Esophagus squamous epithelium (tissue), 4 donors: ENCODE measurements at regions not wholly inside any gene's neighbourhood (a gene's known extent, or its start where the extent isn't known, plus 50 kb on each side); places are given as distances from the start of the nearest gene placed in this dataset.

Experiments used
- CTCF ChIP-seq, 6 experiments: fragments of 450-650 bp in 4 of 6; fragments of 200-600 bp in 2 of 6; sonication (generic) in 2 of 6; IDR thresholded peaks; one replicate each; pipeline ENCODE4 v1.5.1; 2016 to 2019; ENCODE audit warnings: antibody characterized with exemption in 6 of 6, mild to moderate bottlenecking in 4 of 6, moderate library complexity in 4 of 6
- POLR2A ChIP-seq, 4 donors: fragments of 450-650 bp; IDR thresholded peaks; one replicate each; pipeline ENCODE4 v1.6.1; 2017; ENCODE audit warnings: antibody characterized with exemption in 4 of 4, mild to moderate bottlenecking in 4 of 4, moderate library complexity in 3 of 4

DNA sequence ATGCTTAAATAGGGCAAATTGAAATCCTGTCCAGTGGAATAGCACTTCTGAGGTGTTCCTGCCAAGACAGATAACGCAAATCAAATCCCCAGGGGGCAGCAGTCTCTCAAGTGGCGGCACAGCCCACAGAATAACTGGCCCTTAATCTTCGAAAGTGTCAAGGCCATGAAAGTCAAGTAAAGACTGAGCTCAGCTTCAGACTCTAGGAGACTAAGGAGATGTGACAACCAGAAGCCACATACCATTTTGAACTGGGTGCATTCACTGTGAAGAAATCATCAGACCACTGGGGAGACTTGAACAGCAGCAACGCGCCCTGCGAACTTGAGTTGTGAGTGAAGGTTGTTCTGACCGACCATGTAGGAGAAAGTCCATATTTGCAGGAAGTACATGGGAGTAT lies 66.0 kb upstream of the ASAP2 start:
- no peak for TF ChIP-seq CTCF (IDR thresholded peaks at IDR 0.05)
- TF ChIP-seq POLR2A (IDR thresholded peaks at IDR 0.05) = no peak
